PC-3 (cell line): ENCODE measurements at regions not wholly inside any gene's neighbourhood (a gene's known extent, or its start where the extent isn't known, plus 50 kb on each side); places are given as distances from the start of the nearest gene placed in this dataset.

Experiments used
- CTCF ChIP-seq: fragments of 300-600 bp; sonication (generic); conservative IDR thresholded peaks from 2 replicates; pipeline ENCODE4 v1.5.1; 2017; ENCODE audit warnings: antibody characterized with exemption, low read depth, mild to moderate bottlenecking, low read length
- EZH2 ChIP-seq: fragments of 300-600 bp; sonication (generic); IDR thresholded peaks from one replicate; pipeline ENCODE4 v1.6.1; 2017; ENCODE audit warnings: antibody characterized with exemption, mild to moderate bottlenecking, low read length; ENCODE audit not compliant: unreplicated experiment
- EZH2phosphoT487 ChIP-seq: fragments of 300-600 bp; sonication (generic); IDR thresholded peaks from 2 replicates; pipeline ENCODE4 v1.6.1; 2018; ENCODE audit warnings: mild to moderate bottlenecking, antibody characterized with exemption, low read length, borderline replicate concordance

- TF ChIP-seq CTCF (no peak), EZH2 (no peak), EZH2phosphoT487 (no peak)
These were observed 298.3 kb downstream of the SHQ1 start for GRCh38 chr3:72549761-72550581.
